CD4-positive, alpha-beta T cell treated with Interleukin-10 for 1 hour (primary cell): ENCODE measurements at regions not wholly inside any gene's neighbourhood (a gene's known extent, or its start where the extent isn't known, plus 50 kb on each side); places are given as distances from the start of the nearest gene placed in this dataset.
"Not testable (repeated sequence)": the region's sequence is repeated elsewhere in the genome, so short reads cannot be mapped to it uniquely, and the experiment has no call there.

Experiments used
- DNase-seq: peaks from one replicate; pipeline ENCODE4 v3.0.0-alpha.2; 2020

GRCh38 chr4:125620066-125620860 lies 305.5 kb downstream of the FAT4 start:
- DNase-seq: no peak

- no peak for DNase-seq
Observed at GRCh38 chr4:125624951-125625350, 310.2 kb downstream of the FAT4 start.

GRCh38 chr4:125626946-125627345 lies 312.2 kb downstream of the FAT4 start:
- no peak for DNase-seq

GRCh38 chr4:125639182-125639621 lies 324.4 kb downstream of the FAT4 start:
- no peak for DNase-seq

- DNase-seq: no peak
Observed at GRCh38 chr4:125641611-125642010, 326.9 kb downstream of the FAT4 start.

- DNase-seq: no peak
Observed at GRCh38 chr4:125642645-125643044, 327.9 kb downstream of the FAT4 start.

GRCh38 chr4:125649452-125649851 lies 334.7 kb downstream of the FAT4 start:
- no peak for DNase-seq

- no peak for DNase-seq
Observed at GRCh38 chr4:125650557-125650956, 335.8 kb downstream of the FAT4 start.

GRCh38 chr4:125651707-125652357 lies 337.1 kb downstream of the FAT4 start:
- DNase-seq: not testable (repeated sequence)

GRCh38 chr4:125658773-125659172 lies 344.0 kb downstream of the FAT4 start:
- no peak for DNase-seq

GRCh38 chr4:125663896-125664767 lies 349.4 kb downstream of the FAT4 start:
- DNase-seq: no peak

GRCh38 chr4:125666635-125667034 lies 351.9 kb downstream of the FAT4 start:
- no peak for DNase-seq

- no peak for DNase-seq
Observed at GRCh38 chr4:125676156-125676555, 361.4 kb downstream of the FAT4 start.

GRCh38 chr4:125676583-125676982 lies 361.8 kb downstream of the FAT4 start:
- no peak for DNase-seq

- DNase-seq: no peak
Observed at GRCh38 chr4:125677665-125678307, 363.0 kb downstream of the FAT4 start.

- no peak for DNase-seq
Observed at GRCh38 chr4:125679989-125680388, 365.2 kb downstream of the FAT4 start.

GRCh38 chr4:125681240-125681639 lies 366.5 kb downstream of the FAT4 start:
- no peak for DNase-seq

GRCh38 chr4:125682730-125683129 lies 368.0 kb downstream of the FAT4 start:
- no peak for DNase-seq

GRCh38 chr4:125688841-125689240 lies 374.1 kb downstream of the FAT4 start:
- DNase-seq: no peak

- DNase-seq: no peak
Observed at GRCh38 chr4:125689805-125690204, 375.1 kb downstream of the FAT4 start.

- no peak for DNase-seq
Observed at GRCh38 chr4:125693228-125693627, 378.5 kb downstream of the FAT4 start.

- DNase-seq: no peak
Observed at GRCh38 chr4:125702406-125702805, 387.7 kb downstream of the FAT4 start.

GRCh38 chr4:125703443-125703842 lies 388.7 kb downstream of the FAT4 start:
- DNase-seq: no peak
